K562 (cell line): ENCODE measurements at regions not wholly inside any gene's neighbourhood (a gene's known extent, or its start where the extent isn't known, plus 50 kb on each side); places are given as distances from the start of the nearest gene placed in this dataset.

Source experiments
- ATAC-seq: fragments of 200-7000 bp; cut with Tn5 transposase; 3 replicates; pipeline ENCODE4 v1.9.1; 2020; ENCODE audit warnings: moderate library complexity
- BruUV-seq: library from RNA; stranded (reverse); fragments of 400-500 nt; replicated peaks from 2 replicates; lab custom pipeline; 2021; lab: Mats Ljungman, UMichigan
- CTCF ChIA-PET: fragments of 300-600 bp; formaldehyde crosslinking; extraction: SDS; loops from one replicate; lab custom pipeline; 2021; ENCODE audit warnings: low intra/inter-chr PET ratio; lab: Yijun Ruan, JAX
- POLR2A ChIA-PET: fragments of 300-600, 350-650 bp; sonication (Branson Sonifier 250); formaldehyde crosslinking; extraction: SDS; loops from one replicate; lab custom pipeline; 2021; ENCODE audit warnings: antibody characterized with exemption, inconsistent platforms; lab: Yijun Ruan, JAX
- DNase-seq, 4 experiments: peaks; one replicate each; pipeline versions ENCODE4 v3.0.0 to v3.0.0-alpha.2; 2011 to 2018; ENCODE audit warnings: low spot score in 3 of 4, mixed read lengths in 3 of 4; ENCODE audit errors: extremely low read depth in 1 of 4
- FAIRE-seq: peaks from 2 replicates; lab custom pipeline; 2011; peaks lifted over from hg19 to GRCh38; lab: Jason Lieb, UNC
- H2AFZ ChIP-seq: 2 replicates; pipeline ENCODE4 v1.6.0; 2011; ENCODE audit warnings: low read depth, low read length, control low read depth, inconsistent platforms
- H3K27ac ChIP-seq: fragments of 200-600 bp; 3 replicates; pipeline ENCODE4 v1.8.0; 2011; ENCODE audit warnings: low read depth, mild to moderate bottlenecking, control low read depth, inconsistent platforms, low read length, moderate library complexity, mixed read lengths; ENCODE audit errors: extremely low read depth
- H3K27me3 ChIP-seq, 2 experiments: fragments of 300-600 bp in 1 of 2; 2 replicates in 1 of 2; 3 replicates in 1 of 2; pipeline versions ENCODE4 v1.6.0 to v1.8.0; 2011; ENCODE audit warnings: inconsistent platforms in 2 of 2, low read length in 2 of 2, mild to moderate bottlenecking in 1 of 2, mixed read lengths in 1 of 2, moderate library complexity in 1 of 2; ENCODE audit not compliant: control insufficient read depth in 2 of 2, insufficient read depth in 2 of 2
- H3K36me3 ChIP-seq: fragments of 300-600 bp; 3 replicates; pipeline ENCODE4 v1.8.0; 2011; ENCODE audit warnings: mild to moderate bottlenecking, low read length, inconsistent platforms; ENCODE audit not compliant: control insufficient read depth, insufficient read depth
- H3K4me1 ChIP-seq, 2 experiments: fragments of 200-600 bp in 1 of 2; replicated peaks in 1 of 2; 2 replicates in 1 of 2; 3 replicates in 1 of 2; pipeline versions ENCODE4 v1.5.1 to v1.8.0; 2011; ENCODE audit warnings: inconsistent platforms in 2 of 2, low read length in 2 of 2, mild to moderate bottlenecking in 1 of 2, mixed read lengths in 1 of 2, moderate library complexity in 1 of 2; ENCODE audit not compliant: control insufficient read depth in 2 of 2, insufficient read depth in 2 of 2
- H3K4me2 ChIP-seq: 2 replicates; pipeline ENCODE4 v1.6.1; 2011; ENCODE audit warnings: low read length, control low read depth, inconsistent platforms, mixed read lengths; ENCODE audit not compliant: insufficient read depth
- H3K4me3 ChIP-seq: fragments of 200-600 bp; sonication (generic), shearing (Covaris generic); 2 replicates; pipeline ENCODE4 v1.5.1; 2016; ENCODE audit warnings: control low read depth, inconsistent platforms
- H3K79me2 ChIP-seq: fragments of 200-600 bp; 3 replicates; pipeline ENCODE4 v1.8.0; 2011; ENCODE audit warnings: low read length, inconsistent platforms; ENCODE audit not compliant: control insufficient read depth, insufficient read depth
- H3K9ac ChIP-seq, 2 experiments: 2 replicates each; pipeline versions ENCODE4 v1.6.0 to v1.6.1; 2011; ENCODE audit warnings: low read depth in 2 of 2, low read length in 2 of 2, control low read depth in 1 of 2, inconsistent platforms in 1 of 2, mild to moderate bottlenecking in 1 of 2, mixed read lengths in 1 of 2; ENCODE audit not compliant: insufficient read depth in 1 of 2
- H3K9me1 ChIP-seq: one replicate; pipeline ENCODE4 v1.6.0; 2011; ENCODE audit warnings: inconsistent platforms, mild to moderate bottlenecking, low read length, moderate library complexity; ENCODE audit not compliant: control insufficient read depth, insufficient read depth
- H3K9me3 ChIP-seq: replicated peaks from 2 replicates; pipeline ENCODE4 v1.5.1; 2011; ENCODE audit warnings: low read depth, low read length, inconsistent platforms; ENCODE audit not compliant: control insufficient read depth, insufficient read depth
- H4K20me1 ChIP-seq: replicated peaks from 2 replicates; pipeline ENCODE4 v1.6.1; 2011; ENCODE audit warnings: low read length, inconsistent platforms, mixed read lengths; ENCODE audit not compliant: control insufficient read depth, insufficient read depth
- ETS1 ChIP-seq: conservative IDR thresholded peaks from 2 replicates; pipeline ENCODE4 v1.6.1; 2011; ENCODE audit warnings: low read depth, mild to moderate bottlenecking, low read length; ENCODE audit not compliant: control insufficient read depth
- FOXJ3 ChIP-seq: sonication (generic); formaldehyde crosslinking; IDR thresholded peaks from 2 replicates; pipeline ENCODE4 v1.4.0; 2020; ENCODE audit warnings: mild to moderate bottlenecking, missing genetic modification reagents
- NFE2L1 ChIP-seq: fragments of 450-650 bp; IDR thresholded peaks from 2 replicates; pipeline ENCODE4 v1.6.1; 2016; ENCODE audit warnings: missing genetic modification characterization, low read depth, mild to moderate bottlenecking, missing compliant biosample characterization, moderate library complexity, borderline replicate concordance
- RBFOX2 ChIP-seq: fragments of 200-400 bp; formaldehyde crosslinking; IDR thresholded peaks from 2 replicates; pipeline ENCODE4 v1.6.1; 2017; ENCODE audit warnings: low read depth, mild to moderate bottlenecking, low read length, moderate library complexity
- RFX1 ChIP-seq: fragments of 450-650 bp; IDR thresholded peaks from 2 replicates; pipeline ENCODE4 v1.6.1; 2016; ENCODE audit warnings: mild to moderate bottlenecking, moderate library complexity
- TRIM24 ChIP-seq, 2 experiments: fragments of 450-650 bp; IDR thresholded peaks; 2 replicates each; pipeline ENCODE4 v1.6.1; 2016
- ZNF398 ChIP-seq: fragments of 250-450 bp; sonication (Bioruptor Pico); IDR thresholded peaks from 2 replicates; pipeline ENCODE4 v1.8.0; 2021; ENCODE audit warnings: moderate library complexity, mild to moderate bottlenecking, inconsistent platforms
- ZNF76 ChIP-seq: fragments of 250-450 bp; sonication (Bioruptor Pico); IDR thresholded peaks from 2 replicates; pipeline ENCODE4 v1.4.0; 2020; ENCODE audit warnings: mild to moderate bottlenecking, moderate library complexity, borderline replicate concordance
- ZSCAN29 ChIP-seq: fragments of 450-650 bp; IDR thresholded peaks from 2 replicates; pipeline ENCODE4 v1.6.1; 2017
- WGBS: fragments of 100-300 bp; shearing (Covaris generic); methylation state at CpG from one replicate; pipeline ENCODE4 v1.1.6; 2016; ENCODE audit warnings: low coverage, mixed read lengths; ENCODE audit not compliant: insufficient coverage; ENCODE audit errors: missing lambda C conversion rate; 5-methylcytosine and 5-hydroxymethylcytosine counted together
- in situ Hi-C: fragments of 300-500 bp; cut with MboI; formaldehyde crosslinking; loops from 4 replicates; pipeline ENCODE4 v1.15.0; 2018; ENCODE audit warnings: inconsistent platforms, mixed read lengths
- intact Hi-C: fragments of 100-400 bp; cut with micrococcal nuclease; formaldehyde crosslinking; loops from 2 replicates; pipeline ENCODE4 v1.14.2; 2022

GRCh38 chr7:51727441-51727840 is 410.8 kb upstream of the COBL start:
- FAIRE-seq (no peak), ATAC-seq (no peak), DNase-seq (no peak)
- no peaks in the 10 kb centered on the region for H3K9me1 ChIP-seq
- TF ChIP-seq ZNF76 (CRISPR knock-in tag): no peak
- TF ChIP-seq NFE2L1 (tag): no peak
- no peak for TF ChIP-seq ETS1
- no peak for TF ChIP-seq RBFOX2
- no peak for TF ChIP-seq RFX1
- TF ChIP-seq ZNF398 (CRISPR knock-in tag): no peak
- TF ChIP-seq ZSCAN29: no peak
- no peak for TF ChIP-seq TRIM24 (IDR thresholded peaks at IDR 0.05)
- no peak for TF ChIP-seq FOXJ3 (CRISPR knock-in tag)
- BruUV-seq: no TSS peak
- no peak overlapping the region for H3K9ac ChIP-seq
- no peak overlapping the region for H3K4me2 ChIP-seq
- no peaks in the 10 kb centered on the region for H3K4me1 ChIP-seq
- no peaks in the 10 kb centered on the region for H4K20me1 ChIP-seq
- no peaks in the 10 kb centered on the region for H3K79me2 ChIP-seq
- no peaks in the 10 kb centered on the region for H3K27me3 ChIP-seq
- 0% methylated on average over 2 of the region's 2 CpGs for WGBS
- no peak overlapping the region for H2AFZ ChIP-seq
- no peaks in the 10 kb centered on the region for H3K36me3 ChIP-seq
- ChIA-PET CTCF (no interaction called here), POLR2A (interaction anchor here (0.8 kb wide), 1 partner anchor 47 kb away, joined by 3 read pairs; no protein-coding TSS in a partner anchor)
- no peak overlapping the region for H3K27ac ChIP-seq
- H3K9me3 ChIP-seq: no peaks in the 10 kb centered on the region
- intact Hi-C loops (no loop called here), in situ Hi-C loops (no loop called here)
- H3K4me3 ChIP-seq: no peak overlapping the region
